ENCODE measurements at regions not wholly inside any gene's neighbourhood (a gene's known extent, or its start where the extent isn't known, plus 50 kb on each side); places are given as distances from the start of the nearest gene placed in this dataset.

- Histone ChIP-seq H4K12ac (ENCODE audit: low read depth, low read length) (no peak overlapping the region), H3K4ac (ENCODE audit: low read depth, low read length) (no peak overlapping the region), H4K91ac (ENCODE audit: low read depth, low read length) (no peak overlapping the region), H3K79me1 (ENCODE audit: low read length) (no peaks in the 10 kb centered on the region), H3K9me3 (ENCODE audit: insufficient read depth, low read depth, low read length) (no peaks in the 10 kb centered on the region), H3K9ac (ENCODE audit: low read length) (no peak overlapping the region), H2BK120ac (ENCODE audit: insufficient read depth, low read length, poor library complexity) (no peak overlapping the region), H4K8ac (ENCODE audit: low read depth, low read length) (no peak overlapping the region), H2AFZ (ENCODE audit: insufficient read depth, low read length, poor library complexity) (no peak overlapping the region), H3K14ac (ENCODE audit: low read length) (no peak overlapping the region), H3K36me3 (ENCODE audit: control insufficient read depth in 1 of 2, insufficient read depth in 2 of 2, low read length in 2 of 2) (no peaks in the 10 kb centered on the region), H3K18ac (ENCODE audit: low read length) (no peak overlapping the region), H3K27me3 (ENCODE audit: insufficient read depth, low read length) (no peaks in the 10 kb centered on the region), H2BK5ac (ENCODE audit: low read depth, low read length, poor library complexity) (no peak overlapping the region), H3K27ac (ENCODE audit: low read depth, low read length) (no peak overlapping the region), H3K23ac (ENCODE audit: low read length) (no peak overlapping the region), H3K4me3 (ENCODE audit: low read depth, low read length) (no peak overlapping the region), H2BK12ac (ENCODE audit: low read length) (no peak overlapping the region), H3K4me1 (ENCODE audit: control insufficient read depth in 1 of 2, insufficient read depth in 2 of 2, low read length in 2 of 2) (no peaks in the 10 kb centered on the region), H2AK5ac (ENCODE audit: low read length) (no peak overlapping the region), H3K4me2 (ENCODE audit: low read length) (no peak overlapping the region), H3K79me2 (ENCODE audit: control insufficient read depth, insufficient read depth, low read length, poor library complexity) (no peaks in the 10 kb centered on the region)
- no CpG with 5 or more reads among the region's 5 CpGs for WGBS (ENCODE audit: extremely low coverage, insufficient coverage, insufficient read length)
- DNase-seq = no peak
Observed at GRCh38 chr18:53749766-53750165, 474.7 kb downstream of the MBD2 start.

- Histone ChIP-seq H4K8ac (ENCODE audit: low read depth, low read length) (no peak overlapping the region), H3K23ac (ENCODE audit: low read length) (no peak overlapping the region), H3K79me1 (ENCODE audit: low read length) (no peaks in the 10 kb centered on the region), H2AK5ac (ENCODE audit: low read length) (no peak overlapping the region), H2BK120ac (ENCODE audit: insufficient read depth, low read length, poor library complexity) (no peak overlapping the region), H3K14ac (ENCODE audit: low read length) (no peak overlapping the region), H3K18ac (ENCODE audit: low read length) (no peak overlapping the region), H3K4me3 (ENCODE audit: low read depth, low read length) (no peak overlapping the region), H2BK12ac (ENCODE audit: low read length) (no peak overlapping the region), H3K4ac (ENCODE audit: low read depth, low read length) (no peak overlapping the region), H3K9ac (ENCODE audit: low read length) (no peak overlapping the region), H3K36me3 (ENCODE audit: control insufficient read depth in 1 of 2, insufficient read depth in 2 of 2, low read length in 2 of 2) (no peaks in the 10 kb centered on the region), H4K91ac (ENCODE audit: low read depth, low read length) (no peak overlapping the region), H3K27me3 (ENCODE audit: insufficient read depth, low read length) (no peaks in the 10 kb centered on the region), H3K9me3 (ENCODE audit: insufficient read depth, low read depth, low read length) (no peaks in the 10 kb centered on the region), H3K4me1 (ENCODE audit: control insufficient read depth in 1 of 2, insufficient read depth in 2 of 2, low read length in 2 of 2) (no peaks in the 10 kb centered on the region), H3K27ac (ENCODE audit: low read depth, low read length) (no peak overlapping the region), H2BK5ac (ENCODE audit: low read depth, low read length, poor library complexity) (no peak overlapping the region), H3K79me2 (ENCODE audit: control insufficient read depth, insufficient read depth, low read length, poor library complexity) (no peaks in the 10 kb centered on the region), H2AFZ (ENCODE audit: insufficient read depth, low read length, poor library complexity) (no peak overlapping the region), H3K4me2 (ENCODE audit: low read length) (no peak overlapping the region), H4K12ac (ENCODE audit: low read depth, low read length) (no peak overlapping the region)
- no peak for DNase-seq
Observed at GRCh38 chr18:53747663-53748160, 476.8 kb downstream of the MBD2 start.

GRCh38 chr18:53747210-53747609 lies 477.3 kb downstream of the MBD2 start:
- Histone ChIP-seq H2AFZ (ENCODE audit: insufficient read depth, low read length, poor library complexity) (no peak overlapping the region), H3K9me3 (ENCODE audit: insufficient read depth, low read depth, low read length) (no peaks in the 10 kb centered on the region), H4K12ac (ENCODE audit: low read depth, low read length) (no peak overlapping the region), H4K91ac (ENCODE audit: low read depth, low read length) (no peak overlapping the region), H3K4me3 (ENCODE audit: low read depth, low read length) (no peak overlapping the region), H3K79me1 (ENCODE audit: low read length) (no peaks in the 10 kb centered on the region), H2BK120ac (ENCODE audit: insufficient read depth, low read length, poor library complexity) (no peak overlapping the region), H2BK12ac (ENCODE audit: low read length) (no peak overlapping the region), H4K8ac (ENCODE audit: low read depth, low read length) (no peak overlapping the region), H2BK5ac (ENCODE audit: low read depth, low read length, poor library complexity) (no peak overlapping the region), H3K9ac (ENCODE audit: low read length) (no peak overlapping the region), H3K4ac (ENCODE audit: low read depth, low read length) (no peak overlapping the region), H3K4me1 (ENCODE audit: control insufficient read depth in 1 of 2, insufficient read depth in 2 of 2, low read length in 2 of 2) (no peaks in the 10 kb centered on the region), H3K14ac (ENCODE audit: low read length) (no peak overlapping the region), H3K36me3 (ENCODE audit: control insufficient read depth in 1 of 2, insufficient read depth in 2 of 2, low read length in 2 of 2) (no peaks in the 10 kb centered on the region), H3K79me2 (ENCODE audit: control insufficient read depth, insufficient read depth, low read length, poor library complexity) (no peaks in the 10 kb centered on the region), H3K4me2 (ENCODE audit: low read length) (no peak overlapping the region), H3K18ac (ENCODE audit: low read length) (no peak overlapping the region), H3K27me3 (ENCODE audit: insufficient read depth, low read length) (no peaks in the 10 kb centered on the region), H2AK5ac (ENCODE audit: low read length) (no peak overlapping the region), H3K23ac (ENCODE audit: low read length) (no peak overlapping the region), H3K27ac (ENCODE audit: low read depth, low read length) (no peak overlapping the region)
- WGBS (ENCODE audit: extremely low coverage, insufficient coverage, insufficient read length) = no CpG with 5 or more reads among the region's 2 CpGs
- no peak for DNase-seq

- Histone ChIP-seq H3K14ac (ENCODE audit: low read length) (no peak overlapping the region), H2BK120ac (ENCODE audit: insufficient read depth, low read length, poor library complexity) (no peak overlapping the region), H3K9ac (ENCODE audit: low read length) (no peak overlapping the region), H4K91ac (ENCODE audit: low read depth, low read length) (no peak overlapping the region), H2AFZ (ENCODE audit: insufficient read depth, low read length, poor library complexity) (no peak overlapping the region), H3K27ac (ENCODE audit: low read depth, low read length) (no peak overlapping the region), H3K23ac (ENCODE audit: low read length) (no peak overlapping the region), H3K27me3 (ENCODE audit: insufficient read depth, low read length) (no peaks in the 10 kb centered on the region), H2BK5ac (ENCODE audit: low read depth, low read length, poor library complexity) (no peak overlapping the region), H3K79me1 (ENCODE audit: low read length) (no peaks in the 10 kb centered on the region), H3K18ac (ENCODE audit: low read length) (no peak overlapping the region), H3K36me3 (ENCODE audit: control insufficient read depth in 1 of 2, insufficient read depth in 2 of 2, low read length in 2 of 2) (no peaks in the 10 kb centered on the region), H4K8ac (ENCODE audit: low read depth, low read length) (no peak overlapping the region), H2AK5ac (ENCODE audit: low read length) (no peak overlapping the region), H3K4me3 (ENCODE audit: low read depth, low read length) (no peak overlapping the region), H3K9me3 (ENCODE audit: insufficient read depth, low read depth, low read length) (no peaks in the 10 kb centered on the region), H4K12ac (ENCODE audit: low read depth, low read length) (no peak overlapping the region), H3K79me2 (ENCODE audit: control insufficient read depth, insufficient read depth, low read length, poor library complexity) (no peaks in the 10 kb centered on the region), H3K4ac (ENCODE audit: low read depth, low read length) (no peak overlapping the region), H3K4me2 (ENCODE audit: low read length) (no peak overlapping the region), H2BK12ac (ENCODE audit: low read length) (no peak overlapping the region), H3K4me1 (ENCODE audit: control insufficient read depth in 1 of 2, insufficient read depth in 2 of 2, low read length in 2 of 2) (no peaks in the 10 kb centered on the region)
- no peak for DNase-seq
- WGBS (ENCODE audit: extremely low coverage, insufficient coverage, insufficient read length) = no CpG with 5 or more reads among the region's 1 CpG
Observed at GRCh38 chr18:53745986-53746385, 478.5 kb downstream of the MBD2 start.
